Stomach (tissue), 4 donors: ENCODE measurements at regions not wholly inside any gene's neighbourhood (a gene's known extent, or its start where the extent isn't known, plus 50 kb on each side); places are given as distances from the start of the nearest gene placed in this dataset.

Source experiments
- EP300 ChIP-seq: sonication (generic); formaldehyde crosslinking; IDR thresholded peaks from one replicate; pipeline ENCODE4 v1.6.1; 2017; ENCODE audit warnings: antibody characterized with exemption
- POLR2A ChIP-seq, 4 donors: fragments of 450-650 bp; IDR thresholded peaks; one replicate each; pipeline ENCODE4 v1.6.1; 2016; ENCODE audit warnings: antibody characterized with exemption in 4 of 4, control low read depth in 2 of 4, mild to moderate bottlenecking in 1 of 4, moderate library complexity in 1 of 4
- POLR2AphosphoS5 ChIP-seq, 3 donors: sonication (generic); formaldehyde crosslinking; IDR thresholded peaks; one replicate each; pipeline ENCODE4 v1.6.1; 2016; ENCODE audit warnings: antibody characterized with exemption in 3 of 3
- TF ChIP-seq, protein P1 (sequence below), 7 experiments: fragments of 450-650 bp in 4 of 7; fragments of 200-600 bp in 3 of 7; sonication (generic) in 3 of 7; IDR thresholded peaks; one replicate each; pipeline ENCODE4 v1.5.1; 2016 to 2019; ENCODE audit warnings: antibody characterized with exemption in 7 of 7, control low read depth in 2 of 7, mild to moderate bottlenecking in 1 of 7

DNA sequence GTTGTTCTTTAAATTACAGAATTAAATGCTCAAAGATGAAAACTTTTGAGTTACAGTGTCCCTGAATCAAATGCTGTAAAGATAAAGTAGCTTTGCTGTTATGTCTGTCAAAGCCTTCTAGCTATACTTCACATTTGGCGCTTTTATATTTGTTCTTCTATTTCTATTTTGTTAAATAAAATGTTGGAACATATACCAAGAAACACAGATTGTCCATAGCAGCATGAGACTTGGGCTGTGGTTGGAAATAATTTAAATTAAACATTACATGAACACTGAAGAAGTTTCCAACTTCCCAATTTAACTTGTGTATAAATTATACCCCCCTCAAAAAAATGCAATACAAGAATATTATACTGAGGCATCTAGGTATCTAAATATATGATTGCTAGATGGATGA lies 249.8 kb downstream of the NR2F1-AS1 start:
- TF ChIP-seq POLR2A (IDR thresholded peaks at IDR 0.05) (no peak), POLR2AphosphoS5 (IDR thresholded peaks at IDR 0.05) (no peak), EP300 (no peak)
- TF ChIP-seq, protein P1, sequence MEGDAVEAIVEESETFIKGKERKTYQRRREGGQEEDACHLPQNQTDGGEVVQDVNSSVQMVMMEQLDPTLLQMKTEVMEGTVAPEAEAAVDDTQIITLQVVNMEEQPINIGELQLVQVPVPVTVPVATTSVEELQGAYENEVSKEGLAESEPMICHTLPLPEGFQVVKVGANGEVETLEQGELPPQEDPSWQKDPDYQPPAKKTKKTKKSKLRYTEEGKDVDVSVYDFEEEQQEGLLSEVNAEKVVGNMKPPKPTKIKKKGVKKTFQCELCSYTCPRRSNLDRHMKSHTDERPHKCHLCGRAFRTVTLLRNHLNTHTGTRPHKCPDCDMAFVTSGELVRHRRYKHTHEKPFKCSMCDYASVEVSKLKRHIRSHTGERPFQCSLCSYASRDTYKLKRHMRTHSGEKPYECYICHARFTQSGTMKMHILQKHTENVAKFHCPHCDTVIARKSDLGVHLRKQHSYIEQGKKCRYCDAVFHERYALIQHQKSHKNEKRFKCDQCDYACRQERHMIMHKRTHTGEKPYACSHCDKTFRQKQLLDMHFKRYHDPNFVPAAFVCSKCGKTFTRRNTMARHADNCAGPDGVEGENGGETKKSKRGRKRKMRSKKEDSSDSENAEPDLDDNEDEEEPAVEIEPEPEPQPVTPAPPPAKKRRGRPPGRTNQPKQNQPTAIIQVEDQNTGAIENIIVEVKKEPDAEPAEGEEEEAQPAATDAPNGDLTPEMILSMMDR (IDR thresholded peaks at IDR 0.05): no peak
